H9 (cell line): ENCODE measurements at regions not wholly inside any gene's neighbourhood (a gene's known extent, or its start where the extent isn't known, plus 50 kb on each side); places are given as distances from the start of the nearest gene placed in this dataset.

Experiments used
- DNase-seq: peaks from one replicate; pipeline ENCODE4 v3.0.0-alpha.2; 2017
- H2AFZ ChIP-seq: one replicate; pipeline ENCODE4 v1.6.1; 2013; ENCODE audit warnings: mild to moderate bottlenecking, low read length, control low read depth, moderate library complexity
- H2AK5ac ChIP-seq: 2 replicates; pipeline ENCODE4 v1.6.1; 2013; ENCODE audit warnings: low read length, control low read depth, mixed read lengths; ENCODE audit not compliant: insufficient read length
- H2BK120ac ChIP-seq: one replicate; pipeline ENCODE4 v1.6.1; 2013; ENCODE audit warnings: low read depth, mild to moderate bottlenecking, low read length, control low read depth, inconsistent platforms; ENCODE audit not compliant: poor library complexity, severe bottlenecking
- H2BK12ac ChIP-seq: 2 replicates; pipeline ENCODE4 v1.6.1; 2013; ENCODE audit warnings: low read length, control low read depth, mixed read lengths, low read depth; ENCODE audit not compliant: insufficient read length
- H2BK15ac ChIP-seq: 2 replicates; pipeline ENCODE4 v1.6.1; 2013; ENCODE audit warnings: low read depth, low read length, control low read depth
- H2BK20ac ChIP-seq: one replicate; pipeline ENCODE4 v1.6.1; 2013; ENCODE audit warnings: low read depth, mild to moderate bottlenecking, low read length, control low read depth, inconsistent platforms; ENCODE audit not compliant: poor library complexity, severe bottlenecking
- H2BK5ac ChIP-seq: 2 replicates; pipeline ENCODE4 v1.6.1; 2013; ENCODE audit warnings: low read length, control low read depth, mixed read lengths; ENCODE audit not compliant: insufficient read length
- H3K14ac ChIP-seq: 2 replicates; pipeline ENCODE4 v1.6.1; 2013; ENCODE audit warnings: low read length, control low read depth; ENCODE audit not compliant: insufficient read depth
- H3K18ac ChIP-seq: 2 replicates; pipeline ENCODE4 v1.6.1; 2013; ENCODE audit warnings: low read depth, mild to moderate bottlenecking, mixed read lengths, low read length, control low read depth; ENCODE audit not compliant: insufficient read length
- H3K23ac ChIP-seq: 2 replicates; pipeline ENCODE4 v1.6.1; 2013; ENCODE audit warnings: low read length, control low read depth, mixed read lengths, low read depth; ENCODE audit not compliant: insufficient read length
- H3K23me2 ChIP-seq: 2 replicates; pipeline ENCODE4 v1.6.1; 2013; ENCODE audit warnings: low read depth, mild to moderate bottlenecking, mixed read lengths, low read length, control low read depth; ENCODE audit not compliant: insufficient read length, poor library complexity, severe bottlenecking
- H3K27ac ChIP-seq: 2 replicates; pipeline ENCODE4 v1.5.1; 2013; ENCODE audit warnings: low read length, control low read depth, mixed read lengths, low read depth; ENCODE audit not compliant: insufficient read length
- H3K27me3 ChIP-seq: 2 replicates; pipeline ENCODE4 v1.6.1; 2013; ENCODE audit warnings: low read length, control low read depth, inconsistent platforms; ENCODE audit not compliant: insufficient read depth
- H3K4ac ChIP-seq: 2 replicates; pipeline ENCODE4 v1.6.1; 2013; ENCODE audit warnings: low read depth, mild to moderate bottlenecking, control low read depth, inconsistent platforms, low read length, moderate library complexity
- H3K4me1 ChIP-seq: 2 replicates; pipeline ENCODE4 v1.6.1; 2013; ENCODE audit warnings: low read length, control low read depth, inconsistent platforms; ENCODE audit not compliant: insufficient read depth
- H3K4me2 ChIP-seq: 2 replicates; pipeline ENCODE4 v1.6.1; 2013; ENCODE audit warnings: low read length, control low read depth, mixed read lengths; ENCODE audit not compliant: insufficient read length, insufficient read depth
- H3K56ac ChIP-seq: 2 replicates; pipeline ENCODE4 v1.6.1; 2013; ENCODE audit warnings: low read depth, mild to moderate bottlenecking, mixed read lengths, low read length, control low read depth; ENCODE audit not compliant: insufficient read length
- H3K79me1 ChIP-seq: 2 replicates; pipeline ENCODE4 v1.6.1; 2013; ENCODE audit warnings: low read depth, mild to moderate bottlenecking, moderate library complexity, low read length, control low read depth, inconsistent platforms; ENCODE audit not compliant: insufficient read depth, poor library complexity, severe bottlenecking
- H3K79me2 ChIP-seq: 2 replicates; pipeline ENCODE4 v1.6.1; 2013; ENCODE audit warnings: low read length, control low read depth, inconsistent platforms; ENCODE audit not compliant: insufficient read depth
- H3K9ac ChIP-seq: 2 replicates; pipeline ENCODE4 v1.6.1; 2013; ENCODE audit warnings: low read length, control low read depth, mixed read lengths; ENCODE audit not compliant: insufficient read length; ENCODE audit errors: extremely low read depth
- H3K9me3 ChIP-seq: one replicate; pipeline ENCODE4 v1.6.1; 2013; ENCODE audit warnings: low read depth, low read length, inconsistent platforms; ENCODE audit not compliant: control insufficient read depth
- H3T11ph ChIP-seq: one replicate; pipeline ENCODE4 v1.6.1; 2013; ENCODE audit warnings: mild to moderate bottlenecking, low read length, control low read depth, inconsistent platforms
- H4K20me1 ChIP-seq: one replicate; pipeline ENCODE4 v1.6.1; 2013; ENCODE audit not compliant: control insufficient read depth, insufficient read length, insufficient read depth
- H4K5ac ChIP-seq: 2 replicates; pipeline ENCODE4 v1.6.1; 2013; ENCODE audit warnings: low read depth, mild to moderate bottlenecking, mixed read lengths, low read length, control low read depth; ENCODE audit not compliant: insufficient read length
- H4K8ac ChIP-seq: replicated peaks from 2 replicates; pipeline ENCODE4 v1.6.1; 2013; ENCODE audit warnings: low read length, control low read depth, mixed read lengths, low read depth; ENCODE audit not compliant: insufficient read length
- H4K91ac ChIP-seq: 2 replicates; pipeline ENCODE4 v1.6.1; 2013; ENCODE audit warnings: low read depth, mild to moderate bottlenecking, moderate library complexity, mixed read lengths, low read length, control low read depth; ENCODE audit not compliant: insufficient read length
- H3K27ac Mint-ChIP-seq, 3 experiments: 2 replicates in 2 of 3; 3 replicates in 1 of 3; pipeline ENCODE4 v1.8.0; 2020 to 2021; ENCODE audit warnings: mixed read lengths in 3 of 3, mild to moderate bottlenecking in 1 of 3, moderate library complexity in 1 of 3
- H3K27me3 Mint-ChIP-seq: 2 replicates; pipeline ENCODE4 v1.8.0; 2021; ENCODE audit warnings: low read depth, mild to moderate bottlenecking, moderate library complexity, mixed read lengths
- H3K36me3 Mint-ChIP-seq, 3 experiments: 2 replicates in 2 of 3; 3 replicates in 1 of 3; pipeline ENCODE4 v1.8.0; 2020 to 2021; ENCODE audit warnings: low read depth in 3 of 3, mixed read lengths in 3 of 3; ENCODE audit not compliant: insufficient read depth in 1 of 3
- H3K4me1 Mint-ChIP-seq, 2 experiments: 2 replicates each; pipeline ENCODE4 v1.8.0; 2020; ENCODE audit warnings: mixed read lengths in 2 of 2
- H3K4me3 Mint-ChIP-seq, 2 experiments: 2 replicates in 1 of 2; 3 replicates in 1 of 2; pipeline ENCODE4 v1.8.0; 2020 to 2021; ENCODE audit warnings: mild to moderate bottlenecking in 2 of 2, mixed read lengths in 2 of 2, moderate library complexity in 1 of 2
- H3K9me3 Mint-ChIP-seq, 2 experiments: 2 replicates in 1 of 2; 3 replicates in 1 of 2; pipeline ENCODE4 v1.8.0; 2020; ENCODE audit warnings: mild to moderate bottlenecking in 2 of 2, mixed read lengths in 2 of 2, moderate library complexity in 1 of 2
- CTCF ChIP-seq: fragments of 200-600 bp; sonication (generic); conservative IDR thresholded peaks from 3 replicates; pipeline ENCODE4 v1.8.0; 2021; ENCODE audit warnings: antibody characterized with exemption, mild to moderate bottlenecking
- WGBS: extraction: QIAGEN DNeasy Blood & Tissue Kit; methylation state at CpG from one replicate; pipeline ENCODE4 v1.1.7; 2013; ENCODE audit warnings: missing lambda C conversion rate, low lambda C conversion rate, mixed read lengths; ENCODE audit not compliant: insufficient read length; ENCODE audit errors: extremely low coverage; 5-methylcytosine and 5-hydroxymethylcytosine counted together

DNA sequence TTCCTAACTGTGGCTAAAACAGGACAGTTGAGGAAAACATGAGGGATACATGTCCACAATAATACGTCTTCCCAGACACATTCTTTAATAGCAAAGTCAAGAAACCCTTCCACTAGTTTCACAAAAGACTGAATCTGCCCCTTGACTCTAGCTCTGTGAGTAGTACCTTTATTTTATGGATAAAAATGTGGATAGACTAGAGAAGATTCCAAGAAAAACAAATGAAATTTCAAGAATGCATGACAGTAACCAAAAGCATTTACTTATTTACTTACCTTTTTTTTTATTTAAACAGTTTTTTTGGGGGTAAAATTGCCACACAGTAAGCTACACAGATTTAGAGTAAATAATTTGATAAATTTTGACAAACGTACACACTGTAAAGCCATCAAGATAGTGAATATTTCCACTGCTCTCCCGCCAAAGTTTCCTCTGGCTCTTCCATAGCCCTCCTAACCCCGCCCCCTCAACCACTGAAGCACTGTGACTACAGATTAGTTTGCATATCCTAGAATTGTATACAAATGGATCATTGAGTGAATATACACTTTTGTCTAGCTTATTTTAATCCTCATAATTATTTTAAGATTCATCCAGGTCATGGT is 420.4 kb upstream of the ZMIZ1 start:
- Histone ChIP-seq H2BK12ac (no peak overlapping the region), H3K9ac (no peak overlapping the region), H3K14ac (no peak overlapping the region), H3K4ac (no peak overlapping the region), H3K56ac (no peak overlapping the region), H2BK5ac (no peak overlapping the region), H4K8ac (no peak overlapping the region), H4K5ac (no peak overlapping the region), H2BK20ac (no peak overlapping the region), H3K79me2 (no peaks in the 10 kb centered on the region), H3K4me1 (no peaks in the 10 kb centered on the region), H3K9me3 (no peaks in the 10 kb centered on the region), H4K91ac (no peak overlapping the region), H3K18ac (no peak overlapping the region), H3K79me1 (no peaks in the 10 kb centered on the region), H2AFZ (no peak overlapping the region), H3K4me2 (no peak overlapping the region), H3K27me3 (no peaks in the 10 kb centered on the region), H2BK120ac (no peak overlapping the region), H4K20me1 (no peaks in the 10 kb centered on the region), H3K23ac (no peak overlapping the region), H3K27ac (no peak overlapping the region), H2BK15ac (no peak overlapping the region), H2AK5ac (no peak overlapping the region), H3T11ph (no peak overlapping the region), H3K23me2 (no peaks in the 10 kb centered on the region)
- Mint-ChIP-seq H3K4me1 (peaks cover 0 to 5% of the 10 kb centered on the region in 2 experiments; a peak in 1 of 4 replicates), H3K4me3 (no peak overlapping the region), H3K9me3 (peaks cover 0 to 9% of the 10 kb centered on the region in 2 experiments; a peak in 4 of 5 replicates), H3K36me3 (no peaks in the 10 kb centered on the region; a peak in 1 of 7 replicates), H3K27me3 (peaks cover 10% of the 10 kb centered on the region), H3K27ac (no peak overlapping the region)
- no peak for DNase-seq
- no CpG with 5 or more reads among the region's 4 CpGs for WGBS
- no peak for TF ChIP-seq CTCF
